Astrocyte (in vitro differentiated cells and primary cell): ENCODE measurements at regions not wholly inside any gene's neighbourhood (a gene's known extent, or its start where the extent isn't known, plus 50 kb on each side); places are given as distances from the start of the nearest gene placed in this dataset.

Source experiments
- DNase-seq: peaks from one replicate; pipeline ENCODE4 v3.0.0-alpha.2; 2010; ENCODE audit warnings: low read depth
- FAIRE-seq: peaks from 2 replicates; lab custom pipeline; 2011; peaks lifted over from hg19 to GRCh38; lab: Jason Lieb, UNC
- H2AFZ ChIP-seq: 2 replicates; pipeline ENCODE4 v1.6.0; 2012; ENCODE audit warnings: low read depth, low read length, inconsistent platforms
- H3K27ac ChIP-seq: 2 replicates; pipeline ENCODE4 v1.5.1; 2011; ENCODE audit warnings: low read depth, low read length, inconsistent platforms
- H3K27me3 ChIP-seq: 2 replicates; pipeline ENCODE4 v1.6.0; 2011; ENCODE audit warnings: low read length, inconsistent platforms; ENCODE audit not compliant: insufficient read depth
- H3K36me3 ChIP-seq: 2 replicates; pipeline ENCODE4 v1.5.1; 2011; ENCODE audit warnings: low read length, inconsistent platforms; ENCODE audit not compliant: insufficient read depth
- H3K4me1 ChIP-seq: 2 replicates; pipeline ENCODE4 v1.5.1; 2011; ENCODE audit warnings: low read length, inconsistent platforms; ENCODE audit not compliant: insufficient read depth
- H3K4me2 ChIP-seq: 2 replicates; pipeline ENCODE4 v1.6.0; 2012; ENCODE audit warnings: low read length, inconsistent platforms
- H3K4me3 ChIP-seq: 2 replicates; pipeline ENCODE4 v1.5.1; 2011; ENCODE audit warnings: low read depth, mild to moderate bottlenecking, low read length, inconsistent platforms; ENCODE audit not compliant: insufficient read depth
- H3K79me2 ChIP-seq: 2 replicates; pipeline ENCODE4 v1.6.0; 2012; ENCODE audit warnings: mild to moderate bottlenecking, low read length, inconsistent platforms; ENCODE audit not compliant: insufficient read depth
- H3K9ac ChIP-seq: 2 replicates; pipeline ENCODE4 v1.6.0; 2012; ENCODE audit warnings: mild to moderate bottlenecking, low read length, inconsistent platforms
- H3K9me3 ChIP-seq: 2 replicates; pipeline ENCODE4 v1.5.1; 2012; ENCODE audit warnings: low read depth, mild to moderate bottlenecking, low read length, inconsistent platforms; ENCODE audit not compliant: insufficient read depth
- H4K20me1 ChIP-seq: 2 replicates; pipeline ENCODE4 v1.6.0; 2012; ENCODE audit warnings: low read length, inconsistent platforms; ENCODE audit not compliant: insufficient read depth
- H3K27ac Mint-ChIP-seq: one replicate; pipeline ENCODE4 v1.8.0; 2021; ENCODE audit warnings: mild to moderate bottlenecking, mixed read lengths; ENCODE audit not compliant: unreplicated experiment
- H3K27me3 Mint-ChIP-seq: one replicate; pipeline ENCODE4 v1.8.0; 2021; ENCODE audit warnings: low read depth, mixed read lengths; ENCODE audit not compliant: unreplicated experiment
- H3K36me3 Mint-ChIP-seq: one replicate; pipeline ENCODE4 v1.8.0; 2021; ENCODE audit warnings: low read depth, mixed read lengths; ENCODE audit not compliant: unreplicated experiment
- H3K4me1 Mint-ChIP-seq: one replicate; pipeline ENCODE4 v1.8.0; 2021; ENCODE audit warnings: low read depth, mixed read lengths; ENCODE audit not compliant: unreplicated experiment
- H3K4me3 Mint-ChIP-seq: one replicate; pipeline ENCODE4 v1.8.0; 2021; ENCODE audit warnings: mild to moderate bottlenecking, moderate library complexity, mixed read lengths; ENCODE audit not compliant: unreplicated experiment
- H3K9me3 Mint-ChIP-seq: one replicate; pipeline ENCODE4 v1.8.0; 2021; ENCODE audit warnings: mild to moderate bottlenecking, mixed read lengths; ENCODE audit not compliant: unreplicated experiment
- CTCF ChIP-seq: IDR thresholded peaks from 2 replicates; pipeline ENCODE4 v1.5.1; 2011; ENCODE audit warnings: low read depth, mild to moderate bottlenecking, inconsistent platforms, low read length, moderate library complexity; ENCODE audit not compliant: insufficient read depth
- EZH2 ChIP-seq: IDR thresholded peaks from 2 replicates; pipeline ENCODE4 v1.6.1; 2012; ENCODE audit warnings: mild to moderate bottlenecking, low read length, inconsistent platforms; ENCODE audit not compliant: insufficient read depth

- H3K9me3 Mint-ChIP-seq, result no peaks in the 10 kb centered on the region
- no peak overlapping the region for H3K4me3 Mint-ChIP-seq
- Histone ChIP-seq H3K9ac (no peak overlapping the region), H4K20me1 (no peaks in the 10 kb centered on the region), H3K4me3 (no peak overlapping the region), H3K4me1 (no peaks in the 10 kb centered on the region), H3K27ac (no peak overlapping the region), H2AFZ (no peak overlapping the region), H3K4me2 (no peak overlapping the region), H3K27me3 (no peaks in the 10 kb centered on the region), H3K9me3 (no peaks in the 10 kb centered on the region), H3K79me2 (no peaks in the 10 kb centered on the region), H3K36me3 (no peaks in the 10 kb centered on the region)
- no peaks in the 10 kb centered on the region for H3K4me1 Mint-ChIP-seq
- peaks cover 6% of the 10 kb centered on the region for H3K27me3 Mint-ChIP-seq
- FAIRE-seq, result no peak
- H3K27ac Mint-ChIP-seq, result no peak overlapping the region
- TF ChIP-seq EZH2 (no peak), CTCF (no peak)
- no peaks in the 10 kb centered on the region for H3K36me3 Mint-ChIP-seq
- DNase-seq, result no peak
These were observed 223.4 kb downstream of the SEC23IP start for GRCh38 chr10:120115959-120116358.

- Mint-ChIP-seq H3K4me3 (no peak overlapping the region), H3K27me3 (peaks cover 13% of the 10 kb centered on the region), H3K9me3 (peaks cover 3% of the 10 kb centered on the region), H3K27ac (no peak overlapping the region), H3K36me3 (no peaks in the 10 kb centered on the region), H3K4me1 (no peaks in the 10 kb centered on the region)
- no peak for DNase-seq
- Histone ChIP-seq H3K27ac (no peak overlapping the region), H3K9me3 (no peaks in the 10 kb centered on the region), H3K36me3 (no peaks in the 10 kb centered on the region), H3K9ac (no peak overlapping the region), H3K4me3 (no peak overlapping the region), H3K4me1 (no peaks in the 10 kb centered on the region), H2AFZ (no peak overlapping the region), H3K79me2 (no peaks in the 10 kb centered on the region), H4K20me1 (no peaks in the 10 kb centered on the region), H3K27me3 (no peaks in the 10 kb centered on the region), H3K4me2 (no peak overlapping the region)
- TF ChIP-seq EZH2 (no peak), CTCF (no peak)
- FAIRE-seq, result no peak
These were observed 229.2 kb downstream of the SEC23IP start for GRCh38 chr10:120121768-120122167.

GRCh38 chr10:120131183-120131582 lies 238.7 kb downstream of the SEC23IP start:
- Histone ChIP-seq H2AFZ (no peak overlapping the region), H3K9ac (no peak overlapping the region), H3K36me3 (no peaks in the 10 kb centered on the region), H3K4me1 (no peaks in the 10 kb centered on the region), H3K27me3 (no peaks in the 10 kb centered on the region), H3K9me3 (no peaks in the 10 kb centered on the region), H3K4me3 (no peak overlapping the region), H4K20me1 (no peaks in the 10 kb centered on the region), H3K79me2 (no peaks in the 10 kb centered on the region), H3K4me2 (no peak overlapping the region), H3K27ac (no peak overlapping the region)
- Mint-ChIP-seq H3K9me3 (peaks cover 2% of the 10 kb centered on the region), H3K27ac (no peak overlapping the region), H3K4me3 (no peak overlapping the region), H3K36me3 (no peaks in the 10 kb centered on the region), H3K4me1 (peaks cover 4% of the 10 kb centered on the region), H3K27me3 (peaks cover 2% of the 10 kb centered on the region)
- TF ChIP-seq EZH2, result no peak
- TF ChIP-seq CTCF, result no peak
- FAIRE-seq, result no peak
- peak; percentile 12 for DNase-seq
